SJCRH30 (cell line): ENCODE measurements at regions not wholly inside any gene's neighbourhood (a gene's known extent, or its start where the extent isn't known, plus 50 kb on each side); places are given as distances from the start of the nearest gene placed in this dataset.

Experiments used
- DNase-seq, 2 experiments: peaks; one replicate each; pipeline ENCODE4 v3.0.0-alpha.2; 2015 to 2020
- H3K27ac ChIP-seq: fragments of 250-450 bp; sonication (Bioruptor Pico); 2 replicates; pipeline ENCODE4 v1.5.1; 2020; ENCODE audit warnings: mild to moderate bottlenecking, moderate library complexity
- H3K27me3 ChIP-seq: fragments of 250-450 bp; sonication (Bioruptor Pico); 2 replicates; pipeline ENCODE4 v1.5.1; 2020; ENCODE audit warnings: mild to moderate bottlenecking, moderate library complexity
- H3K36me3 ChIP-seq: fragments of 250-450 bp; sonication (Bioruptor Pico); 2 replicates; pipeline ENCODE4 v1.5.1; 2020; ENCODE audit warnings: mild to moderate bottlenecking, moderate library complexity
- H3K4me1 ChIP-seq: fragments of 250-450 bp; sonication (Bioruptor Pico); 2 replicates; pipeline ENCODE4 v1.5.1; 2020; ENCODE audit warnings: mild to moderate bottlenecking, moderate library complexity
- H3K4me3 ChIP-seq: fragments of 250-450 bp; sonication (Bioruptor Pico); 2 replicates; pipeline ENCODE4 v1.5.1; 2020; ENCODE audit warnings: mild to moderate bottlenecking, moderate library complexity
- H3K9me3 ChIP-seq: fragments of 250-450 bp; sonication (Bioruptor Pico); replicated peaks from 2 replicates; pipeline ENCODE4 v1.5.1; 2020; ENCODE audit warnings: mild to moderate bottlenecking, moderate library complexity

DNA sequence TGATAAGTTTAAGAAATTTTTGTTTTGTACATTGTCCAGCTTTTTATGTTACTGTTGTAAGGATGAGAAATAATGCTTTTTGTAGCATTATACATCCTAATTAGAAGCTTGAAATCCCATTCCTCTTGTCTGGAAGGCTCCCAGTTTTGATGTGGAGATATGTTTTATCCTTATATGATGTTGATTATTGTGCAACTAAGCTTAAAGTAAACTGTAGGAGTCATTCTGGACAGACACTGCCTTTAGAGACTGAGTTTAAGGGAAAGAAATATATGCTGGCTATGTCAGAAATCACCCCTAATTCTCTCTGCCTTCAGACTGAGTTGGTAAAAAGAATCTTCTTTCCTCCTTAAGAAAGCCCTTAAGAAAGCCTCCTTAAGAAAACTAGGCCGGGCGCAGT, 670.4 kb downstream of the ZPLD1 start:
- H3K9me3 ChIP-seq: no peaks in the 10 kb centered on the region
- H3K27me3 ChIP-seq: no peaks in the 10 kb centered on the region
- no peak overlapping the region for H3K4me3 ChIP-seq
- no peaks in the 10 kb centered on the region for H3K4me1 ChIP-seq
- no peaks in the 10 kb centered on the region for H3K36me3 ChIP-seq
- DNase-seq: no peak
- H3K27ac ChIP-seq: no peak overlapping the region

DNA sequence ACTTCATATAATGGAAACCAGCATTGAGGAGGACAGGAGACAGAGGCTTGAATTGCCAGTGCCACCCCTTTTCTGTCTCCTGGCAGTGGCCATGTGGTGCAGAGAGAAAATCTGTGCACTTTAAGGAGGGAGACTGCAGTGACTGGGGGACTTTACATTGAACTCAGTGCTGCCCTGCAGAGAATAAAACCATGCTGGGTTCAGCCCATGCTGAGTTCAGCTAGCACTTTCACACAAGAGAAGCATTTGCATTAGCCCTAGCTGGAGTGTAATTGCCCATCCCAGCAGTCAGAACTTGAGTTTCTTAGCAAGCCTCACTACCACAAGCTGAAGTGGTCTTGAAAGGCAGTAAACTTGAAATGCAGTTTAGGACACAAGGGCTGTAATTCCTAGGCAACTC, 677.5 kb downstream of the ZPLD1 start:
- Histone ChIP-seq H3K36me3 (no peaks in the 10 kb centered on the region), H3K27ac (no peak overlapping the region), H3K4me3 (no peak overlapping the region), H3K9me3 (no peaks in the 10 kb centered on the region), H3K27me3 (no peaks in the 10 kb centered on the region), H3K4me1 (no peaks in the 10 kb centered on the region)
- DNase-seq: no peak

DNA sequence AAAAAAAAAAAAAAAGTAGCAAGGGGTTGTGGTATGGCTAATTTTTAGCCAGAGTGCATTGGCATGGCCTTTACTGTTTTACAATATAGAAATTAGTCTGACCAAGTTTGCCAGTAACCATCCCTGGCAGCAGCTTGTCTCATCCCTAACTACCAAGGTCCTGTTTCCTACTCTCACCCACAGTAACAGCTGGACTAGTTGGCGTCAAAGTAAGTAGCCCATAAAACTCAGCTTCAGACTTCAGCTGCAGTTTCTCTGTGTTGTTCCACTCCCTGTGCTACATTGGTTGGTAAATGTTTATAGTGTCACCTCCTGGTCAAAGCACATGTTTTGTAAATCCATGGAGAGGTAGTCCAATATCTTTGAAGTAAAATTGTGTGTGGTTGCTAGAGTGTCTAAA, 691.3 kb downstream of the ZPLD1 start:
- peak in 1 of 2 experiments; percentile 9 for DNase-seq
- Histone ChIP-seq H3K36me3 (no peaks in the 10 kb centered on the region), H3K27ac (no peak overlapping the region), H3K9me3 (no peaks in the 10 kb centered on the region), H3K27me3 (no peaks in the 10 kb centered on the region), H3K4me3 (no peak overlapping the region), H3K4me1 (no peaks in the 10 kb centered on the region)

DNA sequence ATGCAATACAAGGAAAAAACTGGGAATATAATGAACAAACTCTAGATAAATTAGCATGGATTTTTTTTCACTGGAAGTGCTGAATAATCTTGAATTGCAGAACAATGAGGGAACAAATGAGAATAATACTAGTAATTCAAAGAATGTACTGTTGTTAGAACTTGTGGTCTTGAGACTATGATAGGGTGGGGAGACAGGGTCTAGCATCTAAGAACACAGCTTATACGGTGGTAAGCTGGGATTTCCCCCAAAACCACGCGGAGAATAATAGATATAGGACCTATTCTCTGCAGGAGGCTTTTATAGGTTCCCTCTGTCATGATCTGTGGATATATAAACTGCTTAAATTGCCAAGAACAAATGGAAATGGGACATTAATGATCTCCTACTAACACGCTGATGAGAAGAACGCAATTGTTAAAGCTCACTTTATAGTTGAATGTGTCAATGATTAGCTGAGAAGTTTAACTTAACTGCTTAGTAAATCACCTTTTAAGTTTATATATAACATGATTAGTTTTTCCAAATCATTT, 692.3 kb downstream of the ZPLD1 start:
- H3K4me3 ChIP-seq: no peak overlapping the region
- H3K4me1 ChIP-seq: no peaks in the 10 kb centered on the region
- DNase-seq: no peak
- H3K27me3 ChIP-seq: no peaks in the 10 kb centered on the region
- no peaks in the 10 kb centered on the region for H3K36me3 ChIP-seq
- no peaks in the 10 kb centered on the region for H3K9me3 ChIP-seq
- no peak overlapping the region for H3K27ac ChIP-seq

DNA sequence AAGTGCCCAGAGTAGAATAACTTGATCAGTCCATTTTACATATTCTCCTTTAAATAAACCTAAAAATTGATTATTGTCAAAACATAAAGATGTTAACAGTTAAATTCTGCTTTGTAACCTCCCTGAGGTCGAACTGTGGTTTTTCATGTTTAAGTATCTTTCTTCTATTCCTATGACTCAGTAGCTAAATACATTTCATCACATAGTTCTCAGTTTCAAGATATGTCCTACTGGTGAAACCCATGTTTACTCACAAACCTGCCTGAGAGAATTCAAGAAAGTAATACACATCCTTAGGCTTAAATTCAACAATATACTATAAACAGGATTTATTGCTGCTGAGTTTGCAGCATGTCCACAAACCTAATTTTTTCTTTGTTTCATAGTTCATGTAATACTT, 692.9 kb downstream of the ZPLD1 start:
- DNase-seq: no peak
- Histone ChIP-seq H3K4me1 (no peaks in the 10 kb centered on the region), H3K9me3 (no peaks in the 10 kb centered on the region), H3K36me3 (no peaks in the 10 kb centered on the region), H3K4me3 (no peak overlapping the region), H3K27ac (no peak overlapping the region), H3K27me3 (no peaks in the 10 kb centered on the region)

DNA sequence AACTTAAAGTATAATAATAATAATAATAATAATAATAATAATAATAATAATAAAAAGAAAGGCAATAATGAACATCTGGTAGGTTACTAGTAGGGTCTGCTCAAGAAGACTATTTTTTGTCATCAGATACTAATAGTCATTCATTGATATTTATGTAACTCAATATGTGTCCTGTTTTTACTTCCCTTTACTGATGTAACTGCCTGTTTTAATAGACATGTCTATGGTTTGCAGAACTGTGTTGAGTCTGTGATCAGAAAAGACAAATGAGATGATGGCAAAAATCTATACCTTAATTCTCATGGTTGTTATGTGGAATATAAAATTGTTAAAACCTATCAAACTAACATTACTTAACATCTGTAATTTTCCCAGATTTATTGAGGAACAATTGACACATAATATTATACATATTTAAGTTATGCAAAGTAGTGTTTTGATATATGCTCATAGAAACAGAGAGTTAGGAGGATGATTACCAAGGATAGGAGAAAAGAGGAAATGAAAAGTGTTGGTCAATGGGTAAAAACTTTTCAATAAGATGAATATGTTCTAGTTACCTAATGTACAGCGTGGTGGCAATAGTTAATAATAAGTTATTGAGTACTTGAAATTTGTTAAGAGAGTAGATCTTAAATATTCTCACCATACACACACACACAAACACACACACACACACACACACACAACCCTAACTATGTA, 699.4 kb downstream of the ZPLD1 start:
- Histone ChIP-seq H3K4me1 (no peaks in the 10 kb centered on the region), H3K4me3 (no peak overlapping the region), H3K9me3 (no peaks in the 10 kb centered on the region), H3K27ac (no peak overlapping the region), H3K27me3 (no peaks in the 10 kb centered on the region; the same call in 1 of the 2 replicates), H3K36me3 (no peaks in the 10 kb centered on the region)
- DNase-seq: no peak

DNA sequence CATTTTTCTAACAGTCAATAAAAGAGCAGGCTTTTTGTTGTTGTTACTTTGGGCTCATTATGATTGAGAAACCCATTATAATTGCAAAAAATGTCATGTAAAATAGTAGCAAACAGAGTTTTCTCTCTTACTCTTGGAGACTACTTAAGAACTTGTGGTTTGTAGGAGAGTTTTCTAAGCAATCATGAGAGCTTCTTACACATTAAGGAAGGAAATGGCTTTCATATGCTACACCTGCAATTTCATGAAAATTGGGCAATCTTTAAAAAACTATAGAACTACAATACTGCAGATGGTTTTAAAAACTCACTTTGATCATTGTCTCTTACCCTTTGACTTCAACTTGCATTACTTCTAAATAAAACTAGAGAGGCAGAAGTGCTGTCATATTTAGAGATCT, 701.8 kb downstream of the ZPLD1 start:
- no peak overlapping the region for H3K27ac ChIP-seq
- H3K4me1 ChIP-seq: no peaks in the 10 kb centered on the region

DNA sequence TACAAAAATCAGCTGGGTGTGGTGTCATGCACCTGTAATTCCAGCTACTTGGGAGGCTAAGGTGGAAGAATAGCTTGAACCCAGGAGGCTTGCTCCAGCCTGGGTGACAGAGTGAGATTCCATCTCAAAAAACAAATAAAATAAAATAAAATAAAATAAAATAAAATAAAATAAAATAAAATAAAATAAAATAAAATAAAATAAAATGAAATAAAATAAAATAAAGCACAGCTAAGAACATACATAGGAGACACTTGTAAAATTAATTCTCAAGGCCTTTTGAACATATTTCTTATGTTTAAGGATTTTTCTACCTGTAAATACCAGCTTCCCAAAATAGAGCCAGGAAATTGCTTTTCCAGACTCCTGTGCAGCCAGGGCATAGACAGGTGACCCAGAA, 703.0 kb downstream of the ZPLD1 start:
- no peaks in the 10 kb centered on the region for H3K4me1 ChIP-seq
- no peak overlapping the region for H3K27ac ChIP-seq
- DNase-seq: no peak
- H3K27me3 ChIP-seq: no peaks in the 10 kb centered on the region; the same call in 1 of the 2 replicates
- no peaks in the 10 kb centered on the region for H3K9me3 ChIP-seq
- H3K4me3 ChIP-seq: no peak overlapping the region
- no peaks in the 10 kb centered on the region for H3K36me3 ChIP-seq

More for the DNA sequence above, 701.8 kb downstream of the ZPLD1 start:
- DNase-seq: no peak
- no peaks in the 10 kb centered on the region for H3K9me3 ChIP-seq
- no peaks in the 10 kb centered on the region for H3K36me3 ChIP-seq
- no peaks in the 10 kb centered on the region; the same call in 1 of the 2 replicates for H3K27me3 ChIP-seq
- no peak overlapping the region for H3K4me3 ChIP-seq

DNA sequence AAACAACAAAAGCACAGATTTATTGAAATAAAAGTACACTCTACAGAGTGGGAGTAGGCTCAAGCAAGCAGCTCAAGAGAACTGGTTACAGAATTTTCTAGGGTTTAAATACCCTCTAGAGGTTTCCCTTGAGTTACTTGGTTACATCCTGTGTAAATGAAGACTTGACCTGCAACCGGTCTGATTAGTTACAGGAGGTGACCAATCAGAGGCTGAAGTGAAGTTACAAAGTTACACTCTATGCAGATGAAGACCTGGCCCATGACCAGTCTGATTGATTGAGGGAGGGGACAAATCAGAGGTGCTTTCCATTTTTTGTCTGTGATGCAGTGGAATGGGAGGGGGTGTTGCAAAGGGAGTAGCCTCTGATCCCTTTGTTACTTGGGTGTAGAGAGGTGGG, 723.4 kb downstream of the ZPLD1 start:
- Histone ChIP-seq H3K4me3 (no peak overlapping the region), H3K9me3 (no peaks in the 10 kb centered on the region), H3K27ac (no peak overlapping the region), H3K4me1 (no peaks in the 10 kb centered on the region), H3K36me3 (no peaks in the 10 kb centered on the region), H3K27me3 (peaks cover 8% of the 10 kb centered on the region)
- DNase-seq: no peak

DNA sequence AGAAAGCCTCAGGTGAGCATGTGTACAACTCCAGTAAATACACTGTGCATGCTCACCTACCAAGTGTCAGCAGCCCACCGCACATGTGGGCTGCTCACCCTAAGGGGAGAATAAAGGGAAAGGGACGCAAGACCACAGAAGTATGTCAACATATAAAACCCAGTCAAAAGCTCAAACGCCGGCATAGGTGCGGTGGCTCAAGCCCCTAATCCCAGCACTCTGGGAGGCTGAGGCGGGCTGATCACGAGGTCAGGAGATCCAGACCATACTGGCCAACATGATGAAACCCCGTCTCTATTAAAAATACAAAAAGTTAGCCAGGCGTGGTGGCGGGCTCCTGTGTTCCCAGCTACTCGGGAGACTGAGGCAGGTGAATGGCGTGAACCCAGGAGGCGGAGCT, 732.1 kb downstream of the ZPLD1 start:
- no peak overlapping the region for H3K27ac ChIP-seq
- no peak for DNase-seq
- no peak overlapping the region for H3K4me3 ChIP-seq
- no peaks in the 10 kb centered on the region for H3K4me1 ChIP-seq
- no peaks in the 10 kb centered on the region for H3K36me3 ChIP-seq
- no peaks in the 10 kb centered on the region for H3K9me3 ChIP-seq
- no peaks in the 10 kb centered on the region; the same call in 1 of the 2 replicates for H3K27me3 ChIP-seq

DNA sequence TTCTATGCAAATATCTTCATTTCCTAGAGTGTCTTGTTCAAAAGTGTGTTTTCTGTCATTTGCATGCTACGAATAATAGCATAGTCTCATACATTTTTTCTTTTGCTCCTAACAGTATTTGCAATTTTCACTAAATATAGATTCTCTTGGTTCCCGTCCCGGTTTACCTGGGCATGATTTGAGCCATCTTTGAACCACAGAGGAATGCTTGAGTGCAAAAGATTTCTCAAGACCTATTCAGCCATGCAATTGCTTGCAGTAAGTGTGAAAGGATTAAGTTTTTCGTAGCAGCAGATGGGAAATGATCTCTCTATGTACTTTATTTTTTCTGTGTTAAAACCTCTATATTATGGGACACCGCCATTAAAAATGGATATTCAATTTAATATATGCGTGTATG, 733.0 kb downstream of the ZPLD1 start:
- Histone ChIP-seq H3K36me3 (no peaks in the 10 kb centered on the region), H3K4me1 (no peaks in the 10 kb centered on the region), H3K4me3 (no peak overlapping the region), H3K27me3 (no peaks in the 10 kb centered on the region), H3K9me3 (no peaks in the 10 kb centered on the region), H3K27ac (no peak overlapping the region)
- no peak for DNase-seq

DNA sequence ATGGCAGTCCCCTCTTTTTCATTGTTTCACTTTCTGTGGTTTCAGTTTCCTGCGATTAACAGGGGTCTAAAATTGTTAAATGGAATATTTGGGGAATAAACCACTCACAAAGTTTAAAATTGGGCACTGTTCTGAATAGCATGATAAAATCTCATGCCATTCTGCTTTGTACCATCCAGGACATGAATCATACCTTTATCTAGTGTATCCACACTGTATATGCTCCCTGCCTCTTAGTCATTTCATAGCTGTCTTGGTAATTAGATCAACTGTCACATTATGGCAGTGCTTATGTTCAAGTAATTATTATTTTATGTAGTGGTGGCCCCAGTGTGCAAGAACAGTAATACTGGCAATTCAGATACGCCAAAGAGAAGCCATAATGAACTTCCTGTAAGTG, 734.5 kb downstream of the ZPLD1 start:
- H3K36me3 ChIP-seq: no peaks in the 10 kb centered on the region
- H3K27me3 ChIP-seq: no peaks in the 10 kb centered on the region
- H3K27ac ChIP-seq: no peak overlapping the region
- no peaks in the 10 kb centered on the region for H3K4me1 ChIP-seq
- DNase-seq: no peak
- no peak overlapping the region for H3K4me3 ChIP-seq
- H3K9me3 ChIP-seq: no peaks in the 10 kb centered on the region

DNA sequence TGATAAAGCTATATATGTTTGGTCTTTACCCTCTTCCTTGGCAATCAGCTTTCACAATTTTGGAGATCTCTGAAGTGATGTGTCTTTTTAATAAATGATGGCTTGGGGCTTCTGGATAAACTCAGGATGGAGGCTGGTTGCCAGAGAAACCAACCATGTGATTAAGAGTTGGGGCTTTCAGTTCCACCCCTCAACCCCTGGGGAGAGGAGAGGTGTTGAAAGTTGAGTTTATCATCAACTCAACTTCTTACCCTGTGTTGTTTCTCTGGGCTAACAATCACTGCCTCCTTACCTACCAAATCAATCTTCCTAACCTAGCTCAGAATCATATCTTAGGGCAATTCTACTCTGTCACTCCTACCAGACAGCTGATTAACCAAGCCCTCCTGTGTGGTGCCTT, 735.8 kb downstream of the ZPLD1 start:
- Histone ChIP-seq H3K27ac (no peak overlapping the region), H3K36me3 (no peaks in the 10 kb centered on the region), H3K27me3 (no peaks in the 10 kb centered on the region), H3K4me3 (no peak overlapping the region), H3K4me1 (no peaks in the 10 kb centered on the region), H3K9me3 (no peaks in the 10 kb centered on the region)
- DNase-seq: no peak

DNA sequence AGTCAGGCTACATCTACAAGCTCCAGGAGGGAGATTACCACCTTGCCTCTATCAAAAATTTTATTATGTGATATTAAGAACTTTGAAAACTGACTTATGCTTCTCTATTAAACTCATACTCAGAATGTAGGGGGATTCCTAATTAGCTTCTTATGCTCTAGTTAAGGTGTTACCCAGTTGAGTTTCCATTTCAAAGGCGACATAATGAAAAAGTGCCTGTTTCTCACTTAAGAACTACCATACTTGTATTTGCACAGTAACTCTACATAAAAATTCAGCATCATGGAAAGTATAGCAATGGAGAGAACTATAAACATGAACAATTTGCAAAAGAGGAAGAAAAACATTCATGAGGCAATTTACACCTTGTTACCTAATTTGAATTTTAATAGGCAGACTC, 739.1 kb downstream of the ZPLD1 start:
- Histone ChIP-seq H3K36me3 (no peaks in the 10 kb centered on the region), H3K4me1 (no peaks in the 10 kb centered on the region), H3K4me3 (no peak overlapping the region), H3K27ac (no peak overlapping the region), H3K9me3 (no peaks in the 10 kb centered on the region), H3K27me3 (no peaks in the 10 kb centered on the region)
- no peak for DNase-seq

DNA sequence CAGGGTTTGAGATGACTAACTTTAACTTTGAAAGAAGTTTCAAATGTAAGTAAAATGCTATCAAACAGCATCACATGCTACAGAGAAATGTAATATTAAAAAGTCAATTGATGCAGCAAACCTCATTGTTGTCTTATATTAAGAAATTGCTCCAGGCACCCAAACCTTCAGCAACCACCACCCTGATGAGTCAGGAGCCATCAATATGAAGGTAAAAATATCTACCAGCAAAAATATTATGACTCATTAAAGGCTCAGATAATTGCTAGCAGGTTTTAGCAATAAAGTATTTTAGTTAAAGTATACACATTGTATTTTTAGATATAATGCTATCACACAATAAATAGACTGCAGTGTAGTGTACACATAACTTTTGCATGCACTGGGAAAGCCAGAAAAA, 746.3 kb downstream of the ZPLD1 start:
- Histone ChIP-seq H3K9me3 (no peaks in the 10 kb centered on the region), H3K4me3 (no peak overlapping the region), H3K27ac (no peak overlapping the region), H3K36me3 (no peaks in the 10 kb centered on the region), H3K27me3 (no peaks in the 10 kb centered on the region), H3K4me1 (no peaks in the 10 kb centered on the region)
- DNase-seq: no peak

DNA sequence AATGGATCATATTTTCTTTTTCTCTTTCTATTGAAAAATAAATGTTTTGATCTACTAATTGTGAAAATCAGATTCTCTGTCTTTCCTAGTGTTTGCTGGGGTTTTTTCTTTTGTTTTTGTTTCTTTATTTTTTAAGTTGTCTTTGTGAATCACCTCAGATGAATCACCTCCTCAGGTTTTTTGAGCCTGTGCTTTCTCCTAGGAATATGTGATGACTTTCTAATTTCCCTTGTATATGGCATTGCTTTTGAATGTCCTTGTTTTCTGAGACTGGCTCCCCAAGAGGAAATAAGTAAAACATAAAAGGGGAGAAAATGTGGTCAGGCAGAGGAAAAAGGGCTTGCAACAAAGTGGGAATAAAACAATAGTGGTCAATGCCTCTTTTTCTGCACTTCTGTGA, 750.0 kb downstream of the ZPLD1 start:
- no peaks in the 10 kb centered on the region for H3K27me3 ChIP-seq
- no peaks in the 10 kb centered on the region for H3K36me3 ChIP-seq
- H3K27ac ChIP-seq: no peak overlapping the region
- no peak overlapping the region for H3K4me3 ChIP-seq
- no peak for DNase-seq
- H3K9me3 ChIP-seq: no peaks in the 10 kb centered on the region
- no peaks in the 10 kb centered on the region for H3K4me1 ChIP-seq
